ENCODE measurements at regions not wholly inside any gene's neighbourhood (a gene's known extent, or its start where the extent isn't known, plus 50 kb on each side); places are given as distances from the start of the nearest gene placed in this dataset.

DNA sequence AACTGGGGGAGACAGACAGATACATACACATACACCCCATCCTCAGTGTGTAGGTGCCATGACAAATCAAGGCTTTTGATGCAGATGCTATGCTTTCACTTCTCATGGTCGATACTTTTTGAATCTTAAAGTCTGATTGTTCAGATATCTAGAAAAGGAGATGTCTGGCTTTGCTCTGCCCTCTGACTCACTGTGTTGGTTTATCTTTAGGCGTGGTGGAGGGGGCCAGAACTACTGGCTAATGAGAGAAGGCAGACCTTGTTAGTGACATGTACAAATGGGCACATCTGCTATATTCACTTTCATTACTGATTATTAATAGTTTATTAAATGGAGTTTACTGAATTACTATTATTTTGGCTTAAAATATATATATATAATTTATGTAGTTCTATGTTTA, 444.3 kb upstream of the RGS6 start:
- TF ChIP-seq YY1 (IDR thresholded peaks at IDR 0.05; ENCODE audit: insufficient read depth, insufficient read length) (no peak), ZNF274 (IDR thresholded peaks at IDR 0.05; ENCODE audit: low read depth, low read length) (no peak), SUZ12 (IDR thresholded peaks at IDR 0.05; ENCODE audit: extremely low read depth, insufficient read depth, insufficient read length) (no peak)
